ENCODE measurements at regions not wholly inside any gene's neighbourhood (a gene's known extent, or its start where the extent isn't known, plus 50 kb on each side); places are given as distances from the start of the nearest gene placed in this dataset.

- no peak for DNase-seq
Observed at GRCh38 chr17:72511242-72511641, 390.4 kb downstream of the SOX9 start.

GRCh38 chr17:72511874-72512273, 391.1 kb downstream of the SOX9 start:
- DNase-seq, result no peak

- DNase-seq, result no peak
Observed at GRCh38 chr17:72512649-72513556, 392.1 kb downstream of the SOX9 start.

- DNase-seq, result peak; percentile 32
Observed at GRCh38 chr17:72514321-72514861, 393.6 kb downstream of the SOX9 start.

- peak; percentile 74 for DNase-seq
Observed at GRCh38 chr17:72514891-72515290, 394.1 kb downstream of the SOX9 start.

GRCh38 chr17:72515291-72516065, 394.7 kb downstream of the SOX9 start:
- DNase-seq, result peak; percentile 89

- DNase-seq, result peak; percentile 58
Observed at GRCh38 chr17:72516772-72517399, 396.1 kb downstream of the SOX9 start.

- DNase-seq, result no peak
Observed at GRCh38 chr17:72517413-72518158, 396.8 kb downstream of the SOX9 start.

- DNase-seq, result no peak
Observed at GRCh38 chr17:72518159-72518732, 397.4 kb downstream of the SOX9 start.

GRCh38 chr17:72518753-72519597, 398.2 kb downstream of the SOX9 start:
- DNase-seq, result peak; percentile 22

GRCh38 chr17:72519598-72519936, 398.7 kb downstream of the SOX9 start:
- DNase-seq, result no peak

- no peak for DNase-seq
Observed at GRCh38 chr17:72520665-72521303, 400.0 kb downstream of the SOX9 start.

- no peak for DNase-seq
Observed at GRCh38 chr17:72523491-72523890, 402.7 kb downstream of the SOX9 start.

- no peak for DNase-seq
Observed at GRCh38 chr17:72525225-72526015, 404.6 kb downstream of the SOX9 start.

GRCh38 chr17:72526769-72527168, 405.9 kb downstream of the SOX9 start:
- no peak for DNase-seq

GRCh38 chr17:72527789-72528188, 407.0 kb downstream of the SOX9 start:
- no peak for DNase-seq

- no peak for DNase-seq
Observed at GRCh38 chr17:72528683-72529082, 407.9 kb downstream of the SOX9 start.

GRCh38 chr17:72529386-72529785, 408.6 kb downstream of the SOX9 start:
- DNase-seq, result peak; percentile 21

- DNase-seq, result no peak
Observed at GRCh38 chr17:72530454-72530853, 409.6 kb downstream of the SOX9 start.

GRCh38 chr17:72531729-72532128, 410.9 kb downstream of the SOX9 start:
- no peak for DNase-seq

All from kidney glomerular epithelial cell (primary cell).